GM12872 (cell line): ENCODE measurements at regions not wholly inside any gene's neighbourhood (a gene's known extent, or its start where the extent isn't known, plus 50 kb on each side); places are given as distances from the start of the nearest gene placed in this dataset.

Experiments used
- TF ChIP-seq, protein P1 (sequence below): IDR thresholded peaks from 3 replicates; pipeline ENCODE4 v1.5.1; 2011; ENCODE audit warnings: low read depth, mild to moderate bottlenecking, low read length, moderate library complexity; ENCODE audit not compliant: insufficient read depth

DNA sequence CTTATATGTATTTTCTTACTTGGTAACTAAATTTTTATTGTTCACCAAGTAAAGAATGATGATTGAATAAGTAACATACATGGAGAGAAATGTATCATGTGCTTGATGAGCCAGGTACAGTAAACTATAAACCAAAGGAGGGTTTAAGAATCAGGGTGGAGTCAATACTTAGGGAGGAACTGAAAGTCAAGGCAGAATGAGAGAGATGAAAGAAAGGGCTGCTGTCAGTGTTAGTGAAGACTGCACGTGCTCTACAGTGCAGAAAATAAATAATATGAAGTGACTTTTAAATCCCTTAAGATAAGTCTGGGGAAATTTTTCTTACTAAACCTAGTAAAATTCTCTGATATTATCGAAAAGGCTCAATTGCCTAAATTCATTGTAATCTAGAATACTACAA is 986.0 kb downstream of the DSC3 start:
- TF ChIP-seq, protein P1, sequence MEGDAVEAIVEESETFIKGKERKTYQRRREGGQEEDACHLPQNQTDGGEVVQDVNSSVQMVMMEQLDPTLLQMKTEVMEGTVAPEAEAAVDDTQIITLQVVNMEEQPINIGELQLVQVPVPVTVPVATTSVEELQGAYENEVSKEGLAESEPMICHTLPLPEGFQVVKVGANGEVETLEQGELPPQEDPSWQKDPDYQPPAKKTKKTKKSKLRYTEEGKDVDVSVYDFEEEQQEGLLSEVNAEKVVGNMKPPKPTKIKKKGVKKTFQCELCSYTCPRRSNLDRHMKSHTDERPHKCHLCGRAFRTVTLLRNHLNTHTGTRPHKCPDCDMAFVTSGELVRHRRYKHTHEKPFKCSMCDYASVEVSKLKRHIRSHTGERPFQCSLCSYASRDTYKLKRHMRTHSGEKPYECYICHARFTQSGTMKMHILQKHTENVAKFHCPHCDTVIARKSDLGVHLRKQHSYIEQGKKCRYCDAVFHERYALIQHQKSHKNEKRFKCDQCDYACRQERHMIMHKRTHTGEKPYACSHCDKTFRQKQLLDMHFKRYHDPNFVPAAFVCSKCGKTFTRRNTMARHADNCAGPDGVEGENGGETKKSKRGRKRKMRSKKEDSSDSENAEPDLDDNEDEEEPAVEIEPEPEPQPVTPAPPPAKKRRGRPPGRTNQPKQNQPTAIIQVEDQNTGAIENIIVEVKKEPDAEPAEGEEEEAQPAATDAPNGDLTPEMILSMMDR = no peak

DNA sequence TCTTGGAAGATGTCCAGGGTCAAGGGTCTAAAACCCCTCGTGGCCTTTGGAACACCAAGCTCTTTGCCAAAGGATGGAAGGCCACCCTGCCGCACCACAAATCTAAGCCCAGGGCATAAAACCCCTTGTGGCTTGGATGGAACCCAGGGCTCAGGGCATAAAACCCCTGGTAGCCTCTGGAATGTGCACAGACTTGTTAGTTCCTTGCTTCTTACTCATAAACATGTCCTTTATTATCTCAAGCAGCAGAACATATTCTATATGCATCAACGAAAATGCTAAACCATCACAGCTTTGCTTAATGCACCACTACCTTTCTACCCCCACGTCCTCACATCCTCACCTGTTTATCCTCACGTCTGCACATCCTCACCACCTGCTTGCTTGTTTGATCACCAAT is 998.0 kb downstream of the DSC3 start:
- TF ChIP-seq, protein P1 = no peak

DNA sequence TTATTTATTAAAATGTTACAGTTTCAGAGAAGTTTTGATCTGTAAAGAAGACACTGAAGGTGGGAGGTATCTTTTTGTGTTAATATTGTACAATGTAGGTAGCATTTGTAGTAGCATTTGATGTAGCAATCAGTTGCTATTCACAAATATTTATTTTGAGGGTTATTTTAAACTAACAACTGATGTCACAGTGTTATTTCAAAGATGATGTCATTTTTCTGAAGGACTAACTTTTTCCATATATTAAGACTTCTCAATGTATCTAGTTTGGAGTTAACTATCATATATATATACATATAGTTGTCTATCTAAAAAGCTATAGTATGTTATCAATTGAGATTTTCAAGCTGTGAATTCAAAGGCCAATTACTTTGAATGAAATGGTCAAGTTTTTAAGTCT is 1003.3 kb downstream of the DSC3 start:
- TF ChIP-seq, protein P1 = no peak

DNA sequence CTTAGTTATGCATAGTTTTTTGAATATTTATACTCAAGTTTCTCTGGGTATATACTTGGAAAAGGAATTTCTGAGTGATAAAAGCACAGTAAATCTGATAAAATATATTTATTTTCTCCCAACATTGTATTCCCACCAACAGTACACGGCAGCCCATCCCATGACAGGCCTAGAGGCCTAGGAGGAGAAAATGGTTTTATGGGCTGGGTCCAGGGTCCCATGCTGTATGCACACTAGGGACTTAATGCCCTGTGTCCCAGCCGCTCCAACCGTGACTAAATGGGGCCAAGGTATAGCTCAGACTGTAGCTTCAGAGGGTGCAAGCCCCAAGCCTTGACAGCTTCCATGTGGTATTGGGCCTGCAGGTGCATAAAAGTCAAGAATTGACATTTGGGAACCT is 1007.7 kb downstream of the DSC3 start:
- TF ChIP-seq, protein P1 = no peak

DNA sequence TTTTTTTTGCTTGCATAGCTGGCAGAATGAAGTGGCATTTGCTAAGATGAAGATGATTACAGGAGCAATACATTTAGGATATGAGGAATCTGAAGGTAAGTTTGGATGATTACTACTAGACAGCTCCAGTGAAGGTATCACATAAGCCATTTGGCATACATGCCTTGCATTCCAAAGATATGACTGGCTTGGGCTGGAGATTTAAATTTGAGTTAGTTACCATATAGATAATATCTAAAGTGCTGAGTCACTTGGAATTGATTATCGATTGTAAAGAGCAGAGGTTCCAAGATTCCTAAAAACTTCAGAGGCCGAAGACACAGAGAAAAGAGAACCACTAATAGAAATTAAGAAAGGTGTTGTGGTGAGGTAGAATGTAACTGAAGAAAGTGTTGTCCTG is 1026.4 kb downstream of the DSC3 start:
- TF ChIP-seq, protein P1 = no peak

DNA sequence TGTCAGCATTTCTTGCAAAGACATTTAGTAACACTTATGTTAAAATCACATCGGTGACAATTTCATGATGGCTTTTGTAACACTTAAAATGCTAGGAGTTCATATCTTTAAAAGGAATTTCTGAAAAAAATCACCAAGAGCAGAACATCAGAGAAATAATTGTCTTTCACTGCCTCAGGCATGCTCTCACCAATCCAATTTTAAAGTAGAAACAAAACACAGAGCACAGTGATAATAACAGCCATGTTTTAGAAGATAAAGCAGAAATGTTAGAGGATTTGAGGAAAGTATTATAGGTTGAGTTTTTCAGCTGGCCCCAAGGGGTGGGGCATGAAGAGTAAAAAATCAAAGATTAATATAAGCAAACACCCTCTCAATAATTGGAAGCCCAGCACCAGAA is 1037.6 kb downstream of the DSC3 start:
- TF ChIP-seq, protein P1 = no peak

DNA sequence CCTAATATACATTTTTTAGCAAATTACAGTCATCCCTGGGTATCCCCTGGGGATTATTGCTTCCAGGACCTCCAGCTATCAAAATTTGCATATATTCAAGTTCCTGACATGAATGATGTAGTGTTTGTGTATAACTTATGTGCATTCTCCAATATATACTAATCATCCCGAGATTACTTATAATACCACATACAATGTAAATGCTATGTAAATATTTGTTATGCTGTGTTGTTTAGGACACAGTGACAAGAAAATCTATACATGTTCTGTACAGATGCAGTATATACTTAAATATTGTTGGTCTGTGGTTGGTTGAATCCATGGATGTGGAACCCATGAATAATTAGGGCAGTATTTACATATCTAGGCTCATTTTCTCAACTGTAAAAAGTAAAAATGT is 1060.3 kb downstream of the DSC3 start:
- TF ChIP-seq, protein P1 = no peak

DNA sequence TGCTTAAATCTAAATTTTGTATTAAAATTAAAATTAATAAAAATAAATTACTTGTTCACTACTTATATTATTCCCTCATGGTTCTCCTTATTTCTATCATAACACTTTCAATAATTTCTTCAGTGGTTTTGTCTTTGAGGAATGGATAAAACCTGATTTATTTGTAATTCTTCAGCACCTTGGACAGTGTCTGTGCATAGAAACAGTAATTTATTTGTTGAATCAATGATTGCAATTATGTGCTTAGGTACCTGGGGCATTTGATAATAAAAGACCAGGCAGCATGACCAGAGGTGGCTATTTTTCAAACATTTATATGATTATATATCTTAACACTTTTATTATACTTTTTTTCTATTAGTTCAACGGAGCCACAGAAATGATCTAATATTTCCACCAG is 1062.7 kb downstream of the DSC3 start:
- TF ChIP-seq, protein P1 = no peak
